ENCODE measurements at regions not wholly inside any gene's neighbourhood (a gene's known extent, or its start where the extent isn't known, plus 50 kb on each side); places are given as distances from the start of the nearest gene placed in this dataset.
"Not testable (repeated sequence)": the region's sequence is repeated elsewhere in the genome, so short reads cannot be mapped to it uniquely, and the experiment has no call there.

DNA sequence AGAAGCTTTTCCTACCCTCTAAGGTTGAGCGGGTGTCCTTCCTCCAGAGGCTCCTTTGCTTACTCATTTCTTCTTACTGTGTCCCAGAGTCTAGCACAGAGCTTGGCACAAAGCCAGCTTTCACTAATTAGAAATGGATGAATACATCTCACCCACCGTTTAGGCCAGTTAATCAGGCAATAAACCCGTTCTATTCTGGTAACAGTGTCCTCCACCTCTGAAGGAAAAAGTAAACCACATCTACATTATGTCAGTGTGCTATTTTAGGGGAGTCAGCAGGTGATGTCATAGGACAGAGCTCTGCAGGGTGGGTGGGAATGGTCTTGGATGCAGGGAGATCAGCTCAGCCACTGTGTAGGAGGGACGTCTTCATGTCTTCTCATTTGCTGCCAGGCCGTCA lies 109.2 kb downstream of the OSTF1 start:
- DNase-seq = peak; percentile 56

DNA sequence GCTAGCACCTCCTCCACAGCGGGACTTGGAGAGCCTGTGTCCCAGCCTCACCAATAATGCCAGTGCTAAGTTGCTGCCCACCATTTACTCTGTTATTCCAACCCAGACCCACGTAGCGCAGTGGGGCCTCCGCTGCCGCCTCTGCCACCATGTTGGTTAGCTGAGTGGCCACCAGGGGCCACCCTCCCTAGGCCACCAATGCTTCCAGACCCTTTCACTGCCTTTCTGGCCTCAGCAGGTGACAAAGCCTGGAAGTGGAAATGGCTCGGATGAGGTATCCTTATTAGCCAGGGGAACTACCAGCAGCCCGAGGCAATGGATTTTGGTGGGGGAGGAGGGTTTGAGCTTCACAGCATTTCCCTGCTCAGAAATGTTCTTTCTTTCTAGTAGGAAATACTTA lies 110.1 kb downstream of the OSTF1 start:
- no peak for DNase-seq

DNA sequence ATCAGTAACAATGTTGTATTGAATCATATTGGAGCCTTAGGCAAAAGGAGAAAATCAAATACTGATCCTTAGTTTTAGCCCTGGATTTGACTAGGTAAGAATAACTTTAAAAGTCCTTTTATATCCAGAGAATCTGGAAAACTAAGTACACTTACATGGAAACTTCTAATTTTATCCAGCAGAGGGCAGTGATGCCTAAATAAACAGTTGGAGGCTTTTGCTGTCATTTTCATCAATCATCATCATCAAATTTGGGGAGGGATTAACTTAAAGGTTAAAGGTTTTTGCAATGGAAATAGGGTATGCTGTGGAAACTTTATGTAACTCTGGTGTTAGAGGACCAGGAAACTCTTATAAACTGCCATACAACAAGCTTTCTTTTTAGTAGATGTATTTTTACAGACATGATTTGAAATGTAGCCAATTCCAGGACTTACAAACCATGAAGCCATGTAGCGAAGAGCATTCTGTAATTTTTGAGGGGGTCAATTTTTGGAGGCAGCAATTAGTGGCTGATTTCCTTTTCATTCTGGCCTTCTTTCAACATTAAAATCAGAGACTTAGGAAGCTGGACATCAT lies 112.7 kb downstream of the OSTF1 start:
- DNase-seq = peak; percentile 79

DNA sequence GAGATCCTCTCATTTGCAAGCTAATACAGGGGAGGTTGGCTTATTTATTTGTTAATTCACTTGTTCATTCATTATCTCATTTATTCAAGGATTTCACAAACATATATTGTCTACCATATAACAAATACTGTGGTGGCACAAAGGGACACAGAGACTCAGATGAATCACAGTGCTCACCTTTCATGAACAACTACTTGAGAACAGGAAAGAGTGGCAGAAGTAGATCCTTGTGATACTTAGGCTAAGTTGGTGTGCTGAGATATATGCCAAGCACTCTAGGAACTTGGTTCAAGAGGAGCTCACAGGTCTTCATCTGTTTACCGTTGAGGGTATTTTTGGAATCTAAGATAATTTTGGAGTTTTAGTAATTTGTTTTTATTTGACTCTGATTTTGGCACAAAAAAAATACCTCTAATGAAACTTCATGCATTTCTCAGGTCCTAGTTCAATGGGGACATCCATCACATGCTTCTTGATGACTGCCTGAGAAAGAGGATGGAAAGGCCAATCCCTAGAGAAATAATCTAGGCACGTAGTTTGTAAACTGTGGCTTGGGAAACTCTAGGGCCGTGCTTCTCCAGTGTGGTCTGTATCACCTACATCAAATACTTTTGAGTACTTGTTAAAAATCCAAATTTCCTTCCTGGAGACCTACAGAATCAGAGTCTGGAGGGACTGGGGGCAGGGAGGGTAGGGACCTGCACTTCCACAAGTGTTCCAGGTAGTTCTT lies 113.3 kb downstream of the OSTF1 start:
- DNase-seq = no peak

DNA sequence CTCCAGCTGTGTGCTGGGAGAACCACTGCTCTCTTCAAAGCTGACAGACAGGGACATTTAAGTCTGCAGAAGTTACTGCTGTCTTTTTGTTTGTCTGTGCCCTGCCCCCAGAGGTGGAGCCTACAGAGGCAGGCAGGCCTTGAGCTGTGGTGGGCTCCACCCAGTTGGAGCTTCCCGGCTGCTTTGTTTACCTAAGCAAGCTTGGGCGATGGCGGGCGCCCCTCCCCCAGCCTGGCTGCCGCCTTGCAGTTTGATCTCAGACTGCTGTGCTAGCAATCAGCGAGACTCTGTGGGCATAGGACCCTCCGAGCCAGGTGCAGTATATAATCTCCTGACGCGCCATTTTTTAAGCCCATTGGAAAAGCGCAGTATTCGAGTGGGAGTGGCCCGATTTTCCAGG lies 119.7 kb downstream of the OSTF1 start:
- DNase-seq = not testable (repeated sequence)

DNA sequence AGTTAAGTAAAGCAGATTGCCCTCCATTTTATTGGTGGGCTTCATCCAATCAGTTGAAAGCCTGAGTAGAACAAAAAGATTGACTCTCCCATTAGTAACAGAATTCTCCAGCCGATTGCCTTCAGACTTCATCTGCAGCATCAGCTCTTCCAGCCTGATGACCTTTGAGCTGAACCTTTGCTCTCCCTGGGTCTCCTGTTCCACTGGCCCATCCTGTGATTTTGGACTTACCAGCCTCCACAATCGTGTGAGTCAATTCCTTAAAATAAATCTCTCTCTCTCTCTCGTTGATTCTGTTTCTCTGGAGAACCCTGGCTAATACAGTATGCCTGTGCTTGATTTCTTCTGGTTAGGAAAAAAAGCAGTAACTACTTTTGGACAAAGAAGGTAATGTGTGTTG lies 121.9 kb downstream of the OSTF1 start:
- no peak for DNase-seq

DNA sequence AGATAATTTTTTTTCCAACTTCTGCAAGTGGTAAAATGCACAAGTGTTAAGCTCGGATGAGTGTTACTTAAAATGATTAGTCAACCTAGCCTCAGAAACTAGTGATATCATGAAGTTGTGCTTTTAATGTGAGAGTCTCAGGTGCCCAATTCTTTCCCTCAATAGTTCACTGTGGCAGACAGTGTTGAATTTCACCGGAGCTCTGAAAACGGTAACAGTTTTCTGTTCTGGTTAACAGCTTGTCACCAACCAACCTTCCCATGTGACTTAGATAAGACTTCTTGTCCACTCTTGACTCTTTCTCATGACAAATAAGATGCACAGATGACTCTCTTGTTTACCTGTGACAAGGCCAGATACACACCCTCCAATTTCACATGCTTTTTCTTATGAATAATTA lies 125.5 kb downstream of the OSTF1 start:
- DNase-seq = no peak

DNA sequence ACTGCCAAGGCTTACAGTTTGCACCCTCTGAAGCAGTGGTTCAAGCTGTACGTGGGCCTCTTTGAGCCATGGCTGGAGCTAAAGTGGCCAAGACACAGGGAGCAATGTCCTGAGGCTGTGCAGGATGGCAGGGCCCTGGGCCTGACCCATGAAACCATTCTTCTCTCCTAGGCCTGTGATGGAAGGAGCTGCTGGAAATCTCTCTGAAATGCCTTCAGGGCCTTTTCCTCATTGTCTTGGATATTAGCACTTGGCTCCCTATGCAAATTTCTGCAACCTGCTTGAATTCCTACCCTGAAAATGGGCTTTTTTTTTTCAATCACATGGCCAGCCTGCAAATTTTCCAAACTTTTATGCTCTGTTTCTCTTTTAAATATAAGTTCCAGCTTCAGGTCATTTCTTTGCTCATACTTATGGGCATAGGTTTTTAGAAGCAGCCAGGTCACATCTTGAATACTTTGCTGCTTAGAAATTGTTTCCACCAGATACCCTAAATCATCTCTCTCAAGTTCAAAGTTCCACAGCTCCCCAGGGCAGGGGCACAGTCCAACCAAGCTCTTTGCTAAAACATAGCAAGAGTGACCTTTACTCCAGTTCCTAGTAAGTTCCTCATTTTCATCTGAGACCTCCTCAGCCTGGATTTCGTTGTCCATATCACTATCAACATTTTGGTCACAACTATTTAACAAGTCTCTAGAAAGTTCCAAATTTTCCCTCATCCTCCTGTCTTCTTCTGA lies 138.3 kb downstream of the OSTF1 start:
- no peak for DNase-seq

DNA sequence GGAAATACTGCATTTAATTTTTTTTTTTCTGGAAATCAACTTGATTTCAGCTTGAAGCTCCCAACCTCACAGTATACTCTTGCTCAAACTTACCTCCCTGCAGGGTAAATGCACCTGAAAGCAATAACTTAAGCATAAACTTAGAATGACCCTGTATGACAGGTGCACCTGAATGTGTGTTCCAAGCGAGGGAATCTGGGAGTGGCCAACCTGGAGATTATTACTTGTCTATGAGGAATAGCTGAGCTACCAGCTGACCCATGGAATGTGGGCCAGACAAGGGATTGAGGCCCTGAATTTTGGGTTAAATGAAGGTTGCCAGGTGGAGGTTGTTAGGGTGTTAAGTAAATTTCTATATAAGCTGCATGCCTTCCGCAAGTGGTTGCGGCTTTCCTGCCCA lies 140.6 kb downstream of the OSTF1 start:
- no peak for DNase-seq

DNA sequence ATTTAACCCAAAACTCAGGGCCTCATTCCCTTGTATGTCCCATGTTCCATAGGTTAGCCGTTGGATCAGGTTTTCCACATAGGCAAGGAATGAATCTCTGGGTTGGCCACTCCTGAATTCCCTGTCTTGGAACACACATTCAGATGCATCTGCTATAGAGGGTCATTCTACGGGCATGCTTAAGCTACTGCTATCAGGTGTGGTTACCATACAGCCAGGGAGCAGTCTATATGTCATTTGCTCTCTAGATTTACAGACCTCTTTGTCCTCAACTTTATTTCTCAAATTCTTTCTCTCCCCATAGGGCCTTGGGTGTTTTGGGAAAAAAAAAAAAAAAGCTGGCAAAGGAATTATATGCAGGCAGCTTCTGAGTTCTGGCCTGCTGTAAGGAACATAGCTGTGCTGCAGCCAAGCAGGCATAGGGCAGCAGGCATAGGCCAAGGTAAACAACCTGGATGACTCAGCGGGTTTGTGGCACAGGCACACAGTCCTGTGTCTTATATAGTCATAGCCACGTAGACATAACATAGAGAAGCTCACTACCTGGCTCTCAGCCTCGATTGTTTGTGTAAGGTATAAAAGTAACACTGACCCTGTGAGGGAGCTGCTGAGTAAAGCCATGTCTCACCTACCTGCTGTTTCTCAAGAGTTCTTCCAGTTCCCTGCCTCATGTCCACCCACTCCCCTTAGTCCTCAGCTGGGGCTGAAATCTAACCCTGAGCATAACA lies 141.5 kb downstream of the OSTF1 start:
- DNase-seq = no peak

DNA sequence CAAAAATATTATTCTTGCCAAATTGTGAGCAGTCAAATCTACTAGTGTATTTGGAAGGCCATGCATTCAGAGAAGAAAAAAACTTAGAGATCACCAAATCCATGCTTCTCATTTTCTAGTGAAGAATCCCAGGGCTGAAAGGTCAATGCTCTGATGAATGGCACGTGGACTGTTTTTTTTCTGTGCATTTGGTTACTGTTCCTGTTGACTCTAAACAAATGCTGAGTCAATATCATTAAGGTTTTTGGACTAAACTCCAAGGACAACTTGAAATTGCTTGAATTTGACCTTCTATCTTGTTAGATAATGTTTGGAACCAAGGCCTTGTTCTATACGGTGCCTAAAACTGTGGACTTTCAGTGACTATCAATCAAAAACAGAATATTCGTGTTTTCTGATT lies 142.2 kb downstream of the OSTF1 start:
- no peak for DNase-seq

DNA sequence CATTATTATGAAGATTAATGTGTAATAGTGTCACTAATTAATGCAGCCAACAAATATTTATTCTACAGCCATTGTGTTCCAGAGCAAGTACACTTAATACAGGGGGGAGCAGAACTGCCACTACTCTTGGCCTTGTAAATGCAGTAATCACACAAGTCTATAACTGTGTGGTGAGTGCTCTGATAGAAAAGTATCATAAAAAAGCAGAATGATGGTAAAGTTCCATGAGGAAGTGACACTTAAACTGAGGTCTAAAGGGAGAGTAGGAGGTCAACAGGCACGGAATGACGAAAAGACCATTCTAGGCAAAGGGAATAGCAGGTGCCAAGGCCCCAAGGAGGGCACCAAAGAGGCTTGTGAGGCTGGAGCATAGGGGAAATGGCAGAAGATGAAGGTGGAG lies 142.9 kb downstream of the OSTF1 start:
- no peak for DNase-seq

DNA sequence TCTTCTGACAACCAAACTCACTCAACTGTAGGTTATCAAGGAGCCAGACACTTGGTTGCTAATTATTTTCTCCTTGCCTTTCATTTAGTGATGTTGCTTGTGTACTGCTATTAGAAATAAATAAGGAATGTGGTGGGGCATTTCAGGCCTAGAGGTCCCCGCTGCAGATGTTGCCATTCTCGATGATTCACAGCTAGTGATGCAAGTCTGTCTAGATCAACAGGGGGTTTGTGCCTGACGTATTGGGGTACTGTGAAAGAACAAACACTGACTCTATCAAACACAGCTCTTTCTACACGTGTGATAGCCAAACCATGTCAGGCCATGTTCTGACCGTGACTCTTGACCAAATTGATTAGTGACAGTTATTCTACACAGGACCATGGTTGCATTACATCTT lies 144.7 kb downstream of the OSTF1 start:
- no peak for DNase-seq

DNA sequence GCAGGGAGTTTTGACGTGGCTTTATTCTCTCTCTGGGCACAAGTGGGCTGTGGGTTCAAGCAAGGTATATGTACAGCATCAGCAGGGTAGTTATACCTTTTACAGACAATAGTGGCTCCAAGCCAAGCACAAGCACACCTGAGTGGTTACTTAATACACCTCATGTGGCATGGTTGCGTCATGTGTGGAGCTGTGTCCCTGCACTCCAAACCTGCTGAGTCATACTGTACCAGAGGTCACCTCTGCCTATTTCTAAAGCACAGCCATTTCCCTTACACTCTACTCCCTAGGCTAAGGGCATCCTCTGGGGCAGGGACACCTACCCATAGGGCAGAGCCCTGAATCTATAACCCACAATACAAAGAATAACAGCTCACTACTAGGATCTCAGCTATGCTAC lies 147.3 kb downstream of the OSTF1 start:
- DNase-seq = no peak

DNA sequence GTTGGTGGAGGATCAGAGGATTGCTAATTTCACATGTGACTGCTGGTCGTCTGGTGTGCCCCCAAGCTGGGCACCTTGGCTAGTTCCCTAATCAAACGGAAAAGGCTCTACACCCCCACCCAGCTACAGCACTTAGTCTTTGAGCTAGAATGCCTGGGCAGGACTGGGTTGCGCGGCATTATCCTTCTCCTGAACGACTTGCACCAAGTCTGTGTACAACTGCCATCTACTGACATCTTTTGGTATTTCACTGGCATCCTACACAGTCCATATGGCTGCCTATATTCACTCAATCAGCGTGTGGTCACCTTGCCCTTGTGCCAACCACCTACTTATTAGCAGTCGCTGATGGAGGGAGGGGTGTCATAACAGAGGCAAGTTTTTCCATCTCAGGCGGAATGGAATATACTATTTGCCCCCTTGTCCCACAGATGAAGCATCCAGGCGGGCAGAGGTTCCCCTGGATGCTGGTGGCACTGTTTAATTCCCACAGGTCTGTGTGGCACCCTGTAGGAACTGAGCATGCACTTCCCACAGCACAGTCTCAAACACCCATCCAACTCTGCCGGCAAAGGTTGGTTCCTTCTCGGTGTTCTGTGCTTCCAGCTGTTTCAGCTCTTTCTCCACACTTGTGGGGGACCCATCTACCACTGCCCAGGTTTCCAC lies 150.1 kb downstream of the OSTF1 start:
- DNase-seq = peak; percentile 81

DNA sequence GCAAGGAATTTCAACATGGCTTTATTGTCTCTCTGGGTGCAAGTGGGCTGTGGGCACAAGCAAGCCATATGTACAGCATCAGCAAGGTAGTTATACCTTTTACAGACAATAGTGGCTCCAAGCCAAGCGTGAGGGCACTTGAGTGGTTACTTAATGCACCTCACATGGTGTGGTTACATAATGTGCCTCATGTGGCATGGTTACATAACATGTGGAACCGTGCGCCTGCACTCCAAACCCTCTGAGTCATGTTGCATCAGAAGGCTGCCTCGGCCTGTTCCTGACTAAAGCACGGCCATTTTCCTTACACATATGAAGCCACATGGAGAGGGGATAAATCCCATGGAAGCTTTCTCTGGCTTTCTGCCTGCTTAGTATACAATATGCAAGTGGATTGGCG lies 150.9 kb downstream of the OSTF1 start:
- peak; percentile 71 for DNase-seq

DNA sequence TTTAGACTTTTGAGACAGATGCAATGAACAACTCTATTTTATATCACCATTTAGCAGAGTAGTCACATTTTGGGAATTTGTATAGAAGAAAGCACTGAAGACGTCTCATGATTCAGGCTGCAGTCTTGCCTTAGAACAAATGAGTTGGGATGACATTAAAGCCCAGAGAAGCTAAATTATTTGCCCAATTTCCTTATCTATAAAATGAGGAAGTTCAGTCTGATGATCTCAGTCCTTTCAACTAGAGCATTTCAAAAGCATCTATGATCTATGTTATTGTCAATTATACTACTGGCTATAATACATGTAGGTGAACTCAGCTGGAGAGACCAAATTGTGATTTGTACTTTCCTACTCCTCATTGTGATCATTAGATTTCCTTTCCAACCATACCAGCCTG lies 154.1 kb downstream of the OSTF1 start:
- peak; percentile 37 for DNase-seq

DNA sequence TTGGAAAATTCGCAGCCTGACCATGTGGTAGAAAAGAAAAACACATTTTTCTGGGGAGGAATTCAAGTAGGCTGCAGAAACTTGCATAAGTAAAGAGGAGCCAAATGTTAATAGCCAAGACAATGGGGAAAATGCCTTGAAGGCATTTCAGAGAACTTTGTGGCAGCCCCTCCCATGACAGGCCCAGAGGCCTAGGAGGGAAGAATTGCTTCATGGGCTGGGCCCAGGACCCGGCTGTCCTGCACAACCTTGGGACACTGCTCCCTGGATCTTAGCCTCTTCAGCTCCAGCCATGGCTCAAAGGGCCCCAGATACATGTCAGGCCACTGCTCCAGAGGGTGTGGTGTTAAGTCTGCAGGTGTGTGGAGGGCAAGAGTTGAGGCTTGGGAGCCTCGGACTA lies 158.6 kb downstream of the OSTF1 start:
- DNase-seq = no peak

DNA sequence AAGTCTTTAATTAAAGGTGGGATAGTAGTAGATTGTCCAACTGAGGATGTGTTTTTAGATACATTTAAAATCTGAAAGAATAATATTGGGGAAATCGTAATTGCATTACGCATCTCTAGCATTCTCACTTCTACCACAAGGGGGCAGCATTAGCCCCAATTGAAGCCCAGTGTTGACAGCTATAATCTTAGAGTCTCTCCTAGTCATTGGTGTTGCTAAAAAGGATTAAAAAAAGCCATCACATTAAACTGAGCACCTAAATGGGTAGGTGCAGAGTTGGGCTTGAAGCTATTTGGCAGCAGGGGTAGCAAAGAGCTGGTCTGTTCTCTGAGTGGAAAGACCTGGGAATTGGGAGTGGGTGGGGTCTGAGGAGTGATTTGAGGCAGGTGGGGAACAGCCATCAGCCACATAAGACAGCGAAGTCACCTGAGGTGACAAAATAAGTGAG lies 177.2 kb downstream of the OSTF1 start:
- peak; percentile 73 for DNase-seq

DNA sequence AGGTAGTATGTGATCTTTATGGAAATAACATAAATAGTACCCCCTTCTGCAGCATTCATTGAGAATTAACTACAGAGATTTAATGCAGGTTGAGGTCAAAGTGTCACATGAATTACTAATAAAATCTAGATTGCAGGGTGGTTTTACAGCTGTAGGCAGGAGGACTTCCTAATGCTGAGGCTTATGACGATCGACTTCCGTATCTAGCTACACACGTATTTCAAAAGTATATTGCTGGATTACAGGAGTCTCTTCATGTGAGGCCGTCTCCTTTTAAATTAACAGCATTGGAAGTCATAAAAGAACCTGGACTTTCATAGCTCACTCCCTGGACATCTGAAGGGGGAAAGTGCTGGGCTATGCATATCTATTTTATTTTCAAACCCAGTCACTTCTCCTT lies 180.9 kb downstream of the OSTF1 start:
- DNase-seq = no peak

DNA sequence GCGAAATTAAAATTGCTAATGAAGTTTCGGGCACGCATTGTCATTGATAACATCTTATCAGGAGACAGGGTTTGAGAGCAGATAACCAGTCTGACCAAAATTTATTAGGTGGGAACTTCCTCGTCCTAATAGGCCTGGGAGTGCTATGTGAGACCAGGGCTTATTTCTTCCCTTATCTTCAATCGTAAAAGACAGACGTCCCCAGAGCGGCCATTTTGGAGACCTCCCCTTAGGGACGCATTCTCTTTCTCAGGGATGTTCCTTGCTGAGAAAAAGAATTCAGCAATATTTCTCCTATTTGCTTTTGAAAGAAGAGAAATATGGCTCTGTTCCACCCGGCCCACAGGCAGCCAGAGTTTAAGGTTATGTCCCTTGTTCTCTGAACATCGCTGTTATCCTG lies 184.7 kb downstream of the OSTF1 start:
- not testable (repeated sequence) for DNase-seq

DNA sequence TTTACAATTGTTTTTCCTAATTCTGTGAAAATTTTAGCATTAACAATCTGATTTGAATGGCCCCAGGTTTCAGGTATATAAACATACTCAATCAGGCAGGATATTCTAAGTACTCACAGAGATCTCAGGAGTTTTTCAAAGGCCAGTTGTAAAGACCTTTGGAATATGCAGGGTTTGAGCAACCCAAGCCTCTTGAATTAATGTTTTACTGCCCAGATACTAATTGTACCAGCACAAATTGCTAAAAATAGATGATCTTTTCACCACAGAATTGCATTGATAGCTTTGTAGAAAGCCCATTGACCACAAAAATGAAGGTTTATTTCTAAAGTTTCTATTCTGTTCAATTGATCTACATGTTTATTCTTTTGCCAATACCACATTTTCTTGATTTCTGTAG lies 186.5 kb downstream of the OSTF1 start:
- no peak for DNase-seq

DNA sequence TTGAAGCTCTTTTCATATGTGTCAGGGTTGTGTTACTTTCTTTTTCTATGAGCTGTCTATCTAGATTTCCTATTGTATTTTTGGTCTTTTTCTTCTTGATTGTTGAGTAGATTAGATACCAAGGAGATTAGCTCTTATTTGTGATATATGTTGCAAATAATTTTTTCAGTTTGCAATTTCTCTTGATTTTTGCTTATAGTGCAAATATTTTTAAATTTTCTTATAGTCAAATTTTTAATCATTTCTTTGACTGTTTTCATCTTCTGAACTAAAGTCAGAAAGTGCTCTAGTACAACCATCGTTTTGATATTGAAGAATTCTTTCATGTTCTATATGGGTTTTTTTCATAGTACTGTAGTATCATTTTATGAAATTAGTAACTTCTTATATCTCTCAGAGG lies 193.7 kb downstream of the OSTF1 start:
- no peak for DNase-seq

All from hematopoietic multipotent progenitor cell treated with erythropoietin and hydrocortisone succinate and interleukin-3 and kit ligand, for 4 days (in vitro differentiated cells).